ENCODE measurements at regions not wholly inside any gene's neighbourhood (a gene's known extent, or its start where the extent isn't known, plus 50 kb on each side); places are given as distances from the start of the nearest gene placed in this dataset.

DNA sequence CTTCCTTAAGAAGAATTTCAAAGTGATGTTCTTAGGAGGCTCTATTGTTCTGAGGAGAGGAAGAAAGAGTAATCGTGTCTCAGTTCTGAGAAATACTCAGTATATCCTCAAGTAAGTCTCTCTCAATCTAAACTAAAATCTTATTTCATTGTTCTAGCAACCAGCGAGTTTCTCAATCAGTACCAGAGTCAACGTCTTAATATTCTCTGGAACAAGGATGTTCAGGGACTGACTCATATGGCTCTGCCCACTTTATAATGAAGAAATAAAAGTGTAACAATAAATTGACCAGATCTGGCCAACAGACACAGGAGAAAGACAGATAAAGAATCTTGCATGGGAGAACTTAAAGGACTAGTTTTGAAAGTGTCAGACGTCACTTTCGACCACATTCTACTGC is 469.8 kb upstream of the FLRT2 start:
- TF ChIP-seq, protein P1, sequence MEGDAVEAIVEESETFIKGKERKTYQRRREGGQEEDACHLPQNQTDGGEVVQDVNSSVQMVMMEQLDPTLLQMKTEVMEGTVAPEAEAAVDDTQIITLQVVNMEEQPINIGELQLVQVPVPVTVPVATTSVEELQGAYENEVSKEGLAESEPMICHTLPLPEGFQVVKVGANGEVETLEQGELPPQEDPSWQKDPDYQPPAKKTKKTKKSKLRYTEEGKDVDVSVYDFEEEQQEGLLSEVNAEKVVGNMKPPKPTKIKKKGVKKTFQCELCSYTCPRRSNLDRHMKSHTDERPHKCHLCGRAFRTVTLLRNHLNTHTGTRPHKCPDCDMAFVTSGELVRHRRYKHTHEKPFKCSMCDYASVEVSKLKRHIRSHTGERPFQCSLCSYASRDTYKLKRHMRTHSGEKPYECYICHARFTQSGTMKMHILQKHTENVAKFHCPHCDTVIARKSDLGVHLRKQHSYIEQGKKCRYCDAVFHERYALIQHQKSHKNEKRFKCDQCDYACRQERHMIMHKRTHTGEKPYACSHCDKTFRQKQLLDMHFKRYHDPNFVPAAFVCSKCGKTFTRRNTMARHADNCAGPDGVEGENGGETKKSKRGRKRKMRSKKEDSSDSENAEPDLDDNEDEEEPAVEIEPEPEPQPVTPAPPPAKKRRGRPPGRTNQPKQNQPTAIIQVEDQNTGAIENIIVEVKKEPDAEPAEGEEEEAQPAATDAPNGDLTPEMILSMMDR (conservative IDR thresholded peaks at IDR 0.05; ENCODE audit: low read length), result no peak
- TF ChIP-seq EZH2phosphoT487 (IDR thresholded peaks at IDR 0.05; ENCODE audit: borderline replicate concordance, low read depth, low read length), result no peak

All from OCI-LY7 (cell line).